Amniotic epithelial cell (primary cell): ENCODE measurements at regions not wholly inside any gene's neighbourhood (a gene's known extent, or its start where the extent isn't known, plus 50 kb on each side); places are given as distances from the start of the nearest gene placed in this dataset.

Experiments used
- DNase-seq: peaks from one replicate; pipeline ENCODE4 v3.0.0-alpha.2; 2010; ENCODE audit warnings: low read depth

DNA sequence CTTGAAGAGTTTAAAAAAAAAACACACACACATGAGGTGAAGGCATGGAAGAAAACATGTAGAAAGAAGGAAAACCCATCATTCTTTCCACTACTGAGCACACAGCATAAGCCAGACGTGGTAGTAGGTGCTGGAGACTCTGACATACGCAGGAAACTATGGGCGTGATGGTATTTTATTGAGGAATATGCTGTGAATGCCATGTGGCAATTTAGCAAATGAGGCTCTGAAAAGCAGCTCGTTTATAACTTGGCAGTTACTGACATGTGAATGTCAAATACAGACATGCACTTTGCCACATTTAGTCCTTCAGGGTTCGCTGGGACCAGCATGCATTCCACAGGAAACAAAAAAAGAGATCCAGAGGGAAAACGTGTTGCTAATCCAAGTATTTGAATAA is 74.3 kb upstream of the IFNAR2 start:
- no peak for DNase-seq

DNA sequence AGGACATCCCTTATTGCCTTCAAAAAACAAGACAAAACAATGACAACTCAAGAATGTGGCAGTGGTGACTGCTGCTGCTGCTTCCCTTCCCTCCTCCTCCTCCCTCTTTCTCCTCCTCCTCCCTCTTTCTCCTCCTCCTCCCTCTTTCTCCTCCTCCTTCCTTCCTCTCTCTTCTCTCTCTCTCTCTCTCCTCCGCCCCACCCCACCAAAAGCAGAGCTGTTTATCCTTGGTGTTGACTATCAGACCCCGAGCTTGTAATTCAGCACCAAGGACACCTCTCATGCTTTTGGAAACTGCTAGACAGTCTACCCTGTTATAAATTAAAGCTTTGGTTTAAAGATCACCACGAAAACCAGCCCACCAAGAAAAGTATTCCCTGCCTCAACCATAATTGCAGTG is 72.4 kb upstream of the IFNAR2 start:
- peak; percentile 14 for DNase-seq

GRCh38 chr21:33158654-33159053 is 71.1 kb upstream of the IFNAR2 start:
- DNase-seq, result no peak

- DNase-seq, result no peak
Observed at GRCh38 chr21:33162436-33162951, 67.2 kb upstream of the IFNAR2 start.

GRCh38 chr21:33168886-33169285 is 60.9 kb upstream of the IFNAR2 start:
- DNase-seq, result no peak

DNA sequence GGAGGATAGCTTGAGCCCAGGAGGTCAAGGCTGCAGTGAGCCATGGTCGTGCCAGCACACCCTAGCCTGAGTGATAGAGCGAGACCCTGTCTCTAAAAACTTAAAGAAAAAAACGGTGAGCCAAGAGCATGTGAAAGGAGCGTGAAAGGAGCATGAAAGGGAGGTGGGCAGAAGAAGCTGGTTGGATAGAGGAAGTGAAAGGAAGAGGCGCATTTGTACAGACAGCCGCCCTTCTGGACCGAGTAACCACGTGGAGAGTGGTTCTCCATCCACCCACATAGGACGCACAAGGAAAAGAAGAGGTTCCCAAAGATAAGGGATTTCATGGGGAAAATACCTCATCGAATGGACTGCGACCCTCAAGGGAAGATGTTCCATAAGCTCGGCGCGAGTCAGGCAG is 60.4 kb upstream of the IFNAR2 start:
- DNase-seq, result no peak

DNA sequence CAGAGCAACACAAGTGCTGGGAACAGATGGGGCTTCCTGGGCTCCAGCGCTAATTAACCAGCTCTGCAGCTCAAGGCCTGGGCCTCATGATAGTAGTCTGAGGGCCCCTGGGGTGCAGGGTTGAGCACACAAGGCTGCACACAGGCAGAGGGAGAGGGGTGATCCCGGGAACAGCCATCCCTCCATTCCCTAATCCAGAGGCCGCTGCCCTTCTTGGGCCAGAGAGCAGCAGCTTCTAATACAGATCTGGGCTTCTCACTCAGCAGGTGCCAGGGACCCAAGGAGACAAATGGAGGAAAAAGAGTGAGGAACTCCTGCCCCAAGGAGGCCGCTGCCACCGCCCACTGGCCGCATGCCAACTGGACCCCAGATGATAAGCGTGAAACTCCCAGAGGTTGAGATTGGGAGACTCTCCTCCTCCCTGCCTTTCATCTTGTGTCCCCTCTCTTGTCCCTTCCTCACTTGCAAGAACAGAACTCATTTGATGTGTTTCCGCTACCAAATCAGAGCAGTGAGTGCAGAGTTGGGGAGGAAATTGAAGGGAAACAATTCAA is 58.0 kb upstream of the IFNAR2 start:
- no peak for DNase-seq

GRCh38 chr21:33174756-33175155 is 55.0 kb upstream of the IFNAR2 start:
- DNase-seq, result no peak
